ENCODE measurements at regions not wholly inside any gene's neighbourhood (a gene's known extent, or its start where the extent isn't known, plus 50 kb on each side); places are given as distances from the start of the nearest gene placed in this dataset.

DNA sequence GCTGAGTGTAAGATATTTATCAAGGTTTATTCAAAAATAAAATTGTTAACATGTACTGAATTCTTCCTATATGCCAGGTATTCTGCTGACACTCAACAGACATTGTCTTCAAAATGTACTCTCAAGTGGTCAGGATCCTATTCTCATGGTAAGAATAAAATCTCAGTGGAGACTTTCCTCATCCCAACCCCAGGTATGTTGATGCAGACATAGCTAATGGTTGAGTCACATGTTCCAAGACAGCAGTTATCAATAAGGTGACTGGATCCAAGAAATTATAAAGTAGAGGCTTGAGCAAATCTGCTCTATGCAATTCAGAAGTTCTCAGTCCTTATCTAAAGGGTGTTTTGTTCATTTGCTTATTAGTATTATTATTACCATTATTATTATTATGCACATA is 115.2 kb upstream of the GABRA2 start:
- H3K4me1 ChIP-seq (ENCODE audit: control insufficient read depth, insufficient read depth, low read length), result no peaks in the 10 kb centered on the region
- no peak overlapping the region for H3K27ac ChIP-seq (ENCODE audit: low read length)
- no peak for DNase-seq
- no peaks in the 10 kb centered on the region for H3K36me3 ChIP-seq (ENCODE audit: control insufficient read depth, insufficient read depth, low read length)
- H3K4me3 ChIP-seq (ENCODE audit: low read length), result no peak overlapping the region
- no peaks in the 10 kb centered on the region for H3K27me3 ChIP-seq (ENCODE audit: control insufficient read depth, insufficient read depth, low read length)
- no peaks in the 10 kb centered on the region for H3K9me3 ChIP-seq (ENCODE audit: control insufficient read depth, low read depth, low read length)

DNA sequence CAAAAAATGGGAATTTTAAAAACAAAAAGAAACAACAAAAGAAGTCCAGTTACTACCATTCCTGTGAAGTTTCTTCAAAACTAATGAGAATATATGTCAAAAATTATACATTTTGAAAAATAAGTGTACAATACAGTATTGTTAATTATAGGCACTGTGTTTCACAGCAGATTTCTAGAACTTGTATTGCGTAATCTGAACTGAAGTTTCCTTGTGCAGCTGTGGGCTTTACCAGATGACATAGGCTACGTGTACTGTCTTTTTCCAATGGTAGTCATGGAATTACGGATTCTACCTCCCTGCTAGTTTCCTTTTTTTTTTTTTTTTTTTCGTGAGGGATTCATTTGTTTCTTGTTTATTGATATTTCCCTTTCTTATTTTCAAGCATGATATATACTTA is 113.8 kb upstream of the GABRA2 start:
- no peak overlapping the region for H3K4me3 ChIP-seq (ENCODE audit: low read length)
- no peak for DNase-seq
- H3K27ac ChIP-seq (ENCODE audit: low read length), result no peak overlapping the region
- no peaks in the 10 kb centered on the region for H3K27me3 ChIP-seq (ENCODE audit: control insufficient read depth, insufficient read depth, low read length)
- no peaks in the 10 kb centered on the region for H3K4me1 ChIP-seq (ENCODE audit: control insufficient read depth, insufficient read depth, low read length)
- no peaks in the 10 kb centered on the region for H3K36me3 ChIP-seq (ENCODE audit: control insufficient read depth, insufficient read depth, low read length)
- H3K9me3 ChIP-seq (ENCODE audit: control insufficient read depth, low read depth, low read length), result no peaks in the 10 kb centered on the region
- WGBS (ENCODE audit: insufficient coverage, low lambda C conversion rate), result 40% methylated on average over 2 of the region's 4 CpGs

DNA sequence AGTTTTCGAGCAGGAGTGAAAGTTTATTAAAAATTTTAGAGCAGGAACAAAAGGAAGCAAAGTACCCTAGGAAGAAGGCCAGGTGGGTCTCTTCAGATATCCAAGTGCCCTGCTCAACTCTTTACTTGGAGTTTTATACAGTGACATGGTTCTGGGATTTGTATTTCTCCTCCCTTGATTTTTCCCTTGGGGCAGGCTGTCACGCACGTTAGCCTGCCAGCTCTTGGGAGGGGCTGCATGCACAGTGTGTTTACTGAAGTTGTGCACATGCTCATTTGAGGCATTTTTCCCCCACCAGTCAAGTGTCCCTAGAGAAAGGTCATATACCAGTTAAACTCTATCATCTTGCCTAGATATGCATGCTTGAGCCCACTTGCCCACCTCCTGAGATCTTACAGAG is 102.5 kb upstream of the GABRA2 start:
- H3K27ac ChIP-seq (ENCODE audit: low read length), result no peak overlapping the region
- DNase-seq, result no peak
- H3K4me1 ChIP-seq (ENCODE audit: control insufficient read depth, insufficient read depth, low read length), result no peaks in the 10 kb centered on the region
- H3K27me3 ChIP-seq (ENCODE audit: control insufficient read depth, insufficient read depth, low read length), result no peaks in the 10 kb centered on the region
- no peak overlapping the region for H3K4me3 ChIP-seq (ENCODE audit: low read length)
- H3K9me3 ChIP-seq (ENCODE audit: control insufficient read depth, low read depth, low read length), result no peaks in the 10 kb centered on the region
- WGBS (ENCODE audit: insufficient coverage, low lambda C conversion rate), result no CpG with 5 or more reads among the region's 3 CpGs
- no peaks in the 10 kb centered on the region for H3K36me3 ChIP-seq (ENCODE audit: control insufficient read depth, insufficient read depth, low read length)

DNA sequence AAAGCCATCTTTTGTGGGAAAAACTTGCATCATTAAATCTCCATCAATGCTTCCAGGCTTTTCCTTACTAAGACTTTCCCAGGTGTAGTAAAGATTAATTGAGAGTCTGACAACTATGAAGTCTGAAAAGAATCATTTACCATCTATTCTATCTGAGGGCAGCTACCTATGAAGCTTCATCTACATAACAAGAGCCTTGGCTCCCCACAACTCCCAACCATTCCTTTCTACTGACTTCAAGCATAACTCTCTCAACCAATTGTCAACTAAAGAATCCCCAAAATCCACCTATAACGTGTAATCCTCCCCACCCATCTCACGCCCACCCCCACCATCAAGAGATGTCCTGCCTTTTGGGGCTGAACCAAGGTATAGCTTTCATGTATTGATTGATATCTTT is 101.5 kb upstream of the GABRA2 start:
- Histone ChIP-seq H3K9me3 (ENCODE audit: control insufficient read depth, low read depth, low read length) (no peaks in the 10 kb centered on the region), H3K36me3 (ENCODE audit: control insufficient read depth, insufficient read depth, low read length) (no peaks in the 10 kb centered on the region), H3K4me3 (ENCODE audit: low read length) (no peak overlapping the region), H3K4me1 (ENCODE audit: control insufficient read depth, insufficient read depth, low read length) (no peaks in the 10 kb centered on the region), H3K27ac (ENCODE audit: low read length) (no peak overlapping the region), H3K27me3 (ENCODE audit: control insufficient read depth, insufficient read depth, low read length) (no peaks in the 10 kb centered on the region)
- 83% methylated on average over 1 of the region's 2 CpGs for WGBS (ENCODE audit: insufficient coverage, low lambda C conversion rate)
- DNase-seq, result no peak

DNA sequence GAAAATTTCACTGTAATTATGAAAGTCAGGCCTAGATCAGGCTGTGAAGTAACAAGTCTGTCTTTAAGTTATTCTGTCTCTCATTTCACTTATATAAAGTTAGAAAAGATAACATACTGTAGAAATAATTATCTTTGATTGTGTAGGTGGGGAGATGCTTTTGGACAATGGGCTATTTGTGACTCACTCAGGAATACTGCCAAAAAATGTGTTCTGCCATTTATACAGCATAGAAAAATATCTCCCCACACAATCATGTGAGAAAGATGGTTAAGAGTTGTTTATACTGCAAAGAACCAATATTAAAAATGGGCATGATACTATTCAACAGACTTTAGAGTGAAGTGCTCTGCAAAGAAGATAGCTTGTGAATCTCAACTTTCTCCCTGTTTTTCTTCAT is 95.0 kb upstream of the GABRA2 start:
- Histone ChIP-seq H3K27me3 (ENCODE audit: control insufficient read depth, insufficient read depth, low read length) (no peaks in the 10 kb centered on the region), H3K4me1 (ENCODE audit: control insufficient read depth, insufficient read depth, low read length) (no peaks in the 10 kb centered on the region), H3K36me3 (ENCODE audit: control insufficient read depth, insufficient read depth, low read length) (no peaks in the 10 kb centered on the region), H3K9me3 (ENCODE audit: control insufficient read depth, low read depth, low read length) (no peaks in the 10 kb centered on the region), H3K27ac (ENCODE audit: low read length) (no peak overlapping the region), H3K4me3 (ENCODE audit: low read length) (no peak overlapping the region)
- no peak for DNase-seq

GRCh38 chr4:46462733-46463132 is 72.8 kb upstream of the GABRA2 start:
- no peaks in the 10 kb centered on the region for H3K9me3 ChIP-seq (ENCODE audit: control insufficient read depth, low read depth, low read length)
- 100% methylated on average over 1 of the region's 2 CpGs for WGBS (ENCODE audit: insufficient coverage, low lambda C conversion rate)
- H3K4me3 ChIP-seq (ENCODE audit: low read length), result no peak overlapping the region
- no peak overlapping the region for H3K27ac ChIP-seq (ENCODE audit: low read length)
- DNase-seq, result no peak
- H3K27me3 ChIP-seq (ENCODE audit: control insufficient read depth, insufficient read depth, low read length), result no peaks in the 10 kb centered on the region
- H3K36me3 ChIP-seq (ENCODE audit: control insufficient read depth, insufficient read depth, low read length), result no peaks in the 10 kb centered on the region
- no peaks in the 10 kb centered on the region for H3K4me1 ChIP-seq (ENCODE audit: control insufficient read depth, insufficient read depth, low read length)

DNA sequence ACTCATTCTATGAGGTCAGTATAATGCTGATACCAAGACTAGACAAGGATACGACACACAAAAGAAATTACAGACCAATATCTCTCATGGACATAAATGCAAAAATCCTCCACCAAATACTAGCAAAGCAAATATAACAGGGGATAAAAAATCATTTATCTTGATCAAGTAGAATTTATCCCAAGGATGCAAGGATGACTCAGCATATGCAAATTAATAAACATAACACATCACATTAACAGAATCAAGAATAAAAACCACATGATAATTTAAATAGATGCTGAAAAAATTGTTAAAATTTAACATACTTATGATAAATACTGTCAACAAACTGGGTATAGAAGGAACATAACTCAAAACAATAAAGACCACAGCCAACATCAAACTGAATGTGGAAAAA is 69.4 kb upstream of the GABRA2 start:
- no peak for DNase-seq
- Histone ChIP-seq H3K36me3 (ENCODE audit: control insufficient read depth, insufficient read depth, low read length) (no peaks in the 10 kb centered on the region), H3K27me3 (ENCODE audit: control insufficient read depth, insufficient read depth, low read length) (no peaks in the 10 kb centered on the region), H3K4me1 (ENCODE audit: control insufficient read depth, insufficient read depth, low read length) (no peaks in the 10 kb centered on the region), H3K27ac (ENCODE audit: low read length) (no peak overlapping the region), H3K9me3 (ENCODE audit: control insufficient read depth, low read depth, low read length) (peaks cover 4% of the 10 kb centered on the region), H3K4me3 (ENCODE audit: low read length) (no peak overlapping the region)
- 100% methylated on average over 1 of the region's 1 CpG for WGBS (ENCODE audit: insufficient coverage, low lambda C conversion rate)

- H3K36me3 ChIP-seq (ENCODE audit: control insufficient read depth, insufficient read depth, low read length), result no peaks in the 10 kb centered on the region
- DNase-seq, result no peak
- H3K9me3 ChIP-seq (ENCODE audit: control insufficient read depth, low read depth, low read length), result no peaks in the 10 kb centered on the region
- H3K4me1 ChIP-seq (ENCODE audit: control insufficient read depth, insufficient read depth, low read length), result no peaks in the 10 kb centered on the region
- H3K27me3 ChIP-seq (ENCODE audit: control insufficient read depth, insufficient read depth, low read length), result no peaks in the 10 kb centered on the region
- no peak overlapping the region for H3K27ac ChIP-seq (ENCODE audit: low read length)
- no peak overlapping the region for H3K4me3 ChIP-seq (ENCODE audit: low read length)
- no CpG with 5 or more reads among the region's 1 CpG for WGBS (ENCODE audit: insufficient coverage, low lambda C conversion rate)
These were observed 60.6 kb upstream of the GABRA2 start for GRCh38 chr4:46450556-46450955.

- no peak for DNase-seq
- no peaks in the 10 kb centered on the region for H3K27me3 ChIP-seq (ENCODE audit: control insufficient read depth, insufficient read depth, low read length)
- H3K4me3 ChIP-seq (ENCODE audit: low read length), result no peak overlapping the region
- H3K27ac ChIP-seq (ENCODE audit: low read length), result no peak overlapping the region
- no peaks in the 10 kb centered on the region for H3K9me3 ChIP-seq (ENCODE audit: control insufficient read depth, low read depth, low read length)
- H3K4me1 ChIP-seq (ENCODE audit: control insufficient read depth, insufficient read depth, low read length), result no peaks in the 10 kb centered on the region
- WGBS (ENCODE audit: insufficient coverage, low lambda C conversion rate), result 56% methylated on average over 1 of the region's 5 CpGs
- H3K36me3 ChIP-seq (ENCODE audit: control insufficient read depth, insufficient read depth, low read length), result no peaks in the 10 kb centered on the region
These were observed 55.9 kb upstream of the GABRA2 start for GRCh38 chr4:46445710-46446314.

GRCh38 chr4:46444318-46445000 is 54.5 kb upstream of the GABRA2 start:
- DNase-seq, result no peak
- H3K9me3 ChIP-seq (ENCODE audit: control insufficient read depth, low read depth, low read length), result no peaks in the 10 kb centered on the region
- H3K27me3 ChIP-seq (ENCODE audit: control insufficient read depth, insufficient read depth, low read length), result no peaks in the 10 kb centered on the region
- no peak overlapping the region for H3K4me3 ChIP-seq (ENCODE audit: low read length)
- 70% methylated on average over 2 of the region's 5 CpGs for WGBS (ENCODE audit: insufficient coverage, low lambda C conversion rate)
- no peaks in the 10 kb centered on the region for H3K36me3 ChIP-seq (ENCODE audit: control insufficient read depth, insufficient read depth, low read length)
- no peaks in the 10 kb centered on the region for H3K4me1 ChIP-seq (ENCODE audit: control insufficient read depth, insufficient read depth, low read length)
- H3K27ac ChIP-seq (ENCODE audit: low read length), result no peak overlapping the region

- H3K36me3 ChIP-seq (ENCODE audit: control insufficient read depth, insufficient read depth, low read length), result no peaks in the 10 kb centered on the region
- no peak overlapping the region for H3K27ac ChIP-seq (ENCODE audit: low read length)
- 80% methylated on average over 1 of the region's 2 CpGs for WGBS (ENCODE audit: insufficient coverage, low lambda C conversion rate)
- no peak for DNase-seq
- no peaks in the 10 kb centered on the region for H3K4me1 ChIP-seq (ENCODE audit: control insufficient read depth, insufficient read depth, low read length)
- H3K27me3 ChIP-seq (ENCODE audit: control insufficient read depth, insufficient read depth, low read length), result no peaks in the 10 kb centered on the region
- H3K9me3 ChIP-seq (ENCODE audit: control insufficient read depth, low read depth, low read length), result no peaks in the 10 kb centered on the region
- no peak overlapping the region for H3K4me3 ChIP-seq (ENCODE audit: low read length)
These were observed 53.0 kb upstream of the GABRA2 start for GRCh38 chr4:46442963-46443362.
